Activated CD8-positive, alpha-beta T cell treated with anti-CD3 and anti-CD28 coated beads for 36 hours (primary cell): ENCODE measurements at regions not wholly inside any gene's neighbourhood (a gene's known extent, or its start where the extent isn't known, plus 50 kb on each side); places are given as distances from the start of the nearest gene placed in this dataset.

ENCODE experiments used
- ATAC-seq: fragments of 200-7000 bp; cut with Tn5 transposase; one replicate; pipeline ENCODE4 v1.10.0; 2021; ENCODE audit warnings: mild to moderate bottlenecking, moderate library complexity
- CTCF ChIA-PET: fragments of 350-600 bp; sonication (Branson Sonifier 250); formaldehyde crosslinking; loops from one replicate; lab custom pipeline; 2021; ENCODE audit warnings: antibody characterized with exemption; lab: Charles Lee
- POLR2A ChIA-PET: fragments of 350-600 bp; sonication (Branson Sonifier 250); formaldehyde crosslinking; loops from one replicate; lab custom pipeline; 2021; ENCODE audit warnings: antibody characterized with exemption; lab: Charles Lee
- DNase-seq: peaks from one replicate; pipeline ENCODE4 v3.0.0-alpha.2; 2020
- H3K27ac Mint-ChIP-seq: one replicate; pipeline ENCODE4 v1.8.0; 2021; ENCODE audit warnings: mild to moderate bottlenecking, mixed read lengths
- H3K27me3 Mint-ChIP-seq: one replicate; pipeline ENCODE4 v1.8.0; 2021; ENCODE audit warnings: mixed read lengths
- H3K36me3 Mint-ChIP-seq: one replicate; pipeline ENCODE4 v1.8.0; 2021; ENCODE audit warnings: low read depth, mixed read lengths
- H3K4me1 Mint-ChIP-seq: one replicate; pipeline ENCODE4 v1.8.0; 2021; ENCODE audit warnings: low read depth, mixed read lengths
- H3K4me3 Mint-ChIP-seq: one replicate; pipeline ENCODE4 v1.8.0; 2021; ENCODE audit warnings: mild to moderate bottlenecking, moderate library complexity, mixed read lengths
- H3K9me3 Mint-ChIP-seq: one replicate; pipeline ENCODE4 v1.8.0; 2021; ENCODE audit warnings: mixed read lengths
- CTCF ChIP-seq: fragments of 200-600 bp; IDR thresholded peaks from one replicate; pipeline ENCODE4 v1.8.0; 2022; ENCODE audit warnings: antibody characterized with exemption, mild to moderate bottlenecking
- intact Hi-C: fragments of 100-400 bp; cut with micrococcal nuclease; formaldehyde crosslinking; loops from one replicate; pipeline ENCODE4 v1.10.0; 2022

DNA sequence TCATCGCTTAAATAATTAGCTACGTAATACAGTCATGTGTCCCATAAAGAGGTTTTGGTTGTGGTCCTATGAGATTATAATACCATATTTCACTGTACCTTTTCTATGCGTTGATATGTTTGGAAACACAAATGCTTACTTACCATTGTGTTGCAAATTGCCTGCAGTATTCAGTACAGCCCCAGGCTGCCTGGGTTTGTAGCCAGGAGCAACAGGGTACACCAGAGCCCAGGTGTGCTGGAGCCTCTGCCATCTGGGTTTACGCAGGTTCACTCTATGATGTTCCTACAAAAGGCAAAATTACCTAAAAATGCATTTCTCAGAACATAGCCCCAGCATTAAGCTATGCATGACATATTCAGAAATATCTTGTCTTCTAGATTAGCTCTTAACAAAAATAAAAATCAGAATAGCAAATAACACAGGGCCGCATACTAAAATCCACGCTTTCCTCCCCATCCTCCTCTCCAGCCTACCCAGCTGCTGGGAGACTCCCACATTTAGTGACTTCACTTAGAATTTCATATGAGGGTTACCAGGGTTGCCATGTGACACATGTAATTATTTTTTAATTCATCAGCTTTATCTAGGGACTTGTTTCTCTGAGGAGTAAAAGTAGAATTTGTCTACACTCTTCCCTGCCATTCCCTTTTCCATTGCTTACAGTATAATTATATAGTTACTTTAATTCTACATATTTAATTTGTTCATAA is 559.0 kb upstream of the ADARB2 start:
- POLR2A ChIA-PET: no interaction called here
- peaks cover 2% of the 10 kb centered on the region for H3K27me3 Mint-ChIP-seq
- no peaks in the 10 kb centered on the region for H3K36me3 Mint-ChIP-seq

DNA sequence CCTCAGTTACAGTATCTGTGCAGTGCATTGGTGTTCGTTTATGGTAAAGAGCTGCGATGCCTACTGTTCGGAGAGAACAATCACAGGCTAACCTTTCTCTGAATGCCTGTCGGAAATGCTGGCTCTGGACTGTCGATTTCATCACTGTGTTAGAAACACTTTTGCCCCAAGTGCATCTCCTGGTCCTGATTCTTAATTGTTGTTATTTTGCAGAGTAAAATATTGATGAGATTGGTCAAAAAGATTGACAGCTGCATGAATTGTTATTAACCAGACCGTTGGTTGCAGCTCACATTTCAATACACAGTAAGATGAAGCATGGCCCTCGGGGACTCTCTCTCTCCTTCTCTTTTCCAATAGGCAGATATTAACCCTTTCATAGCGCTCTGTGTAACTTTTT is 557.4 kb upstream of the ADARB2 start:
- H3K4me1 Mint-ChIP-seq: no peaks in the 10 kb centered on the region
- ATAC-seq (no peak), DNase-seq (no peak)
- no peaks in the 10 kb centered on the region for H3K9me3 Mint-ChIP-seq
- H3K36me3 Mint-ChIP-seq: no peaks in the 10 kb centered on the region
- no peak overlapping the region for H3K4me3 Mint-ChIP-seq
- no peak overlapping the region for H3K27ac Mint-ChIP-seq
- ChIA-PET POLR2A (no interaction called here), CTCF (no interaction called here)
- TF ChIP-seq CTCF: no peak
- intact Hi-C loops: no loop called here
- peaks cover 2% of the 10 kb centered on the region for H3K27me3 Mint-ChIP-seq

More for the DNA sequence above, 559.0 kb upstream of the ADARB2 start:
- DNase-seq (no peak), ATAC-seq (no peak)
- Mint-ChIP-seq H3K27ac (no peak overlapping the region), H3K4me3 (no peak overlapping the region), H3K4me1 (no peaks in the 10 kb centered on the region), H3K9me3 (peaks cover 1% of the 10 kb centered on the region)
- intact Hi-C loops: no loop called here
- TF ChIP-seq CTCF: no peak
- CTCF ChIA-PET: no interaction called here

DNA sequence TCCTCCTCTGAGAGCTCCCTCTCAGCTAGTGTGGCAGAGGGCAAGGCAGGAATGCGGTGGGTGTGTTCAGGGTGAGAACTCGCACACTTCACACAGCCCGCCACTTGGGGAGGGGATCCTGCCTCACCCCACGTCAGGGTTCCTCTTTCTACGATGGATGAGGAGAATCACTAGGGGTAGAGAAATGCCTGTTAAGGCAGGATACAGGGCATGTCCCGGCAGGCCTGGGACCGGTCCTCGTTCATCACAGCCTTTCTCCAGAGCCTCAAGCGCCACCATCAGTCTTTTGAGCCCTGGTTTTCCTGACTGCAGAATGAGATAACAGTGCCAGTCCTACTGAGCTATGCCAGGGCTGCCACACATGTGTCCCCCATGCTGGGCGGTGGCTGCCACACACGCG is 546.7 kb upstream of the ADARB2 start:
- Mint-ChIP-seq H3K4me3 (no peak overlapping the region), H3K4me1 (no peaks in the 10 kb centered on the region), H3K9me3 (no peaks in the 10 kb centered on the region), H3K27me3 (no peaks in the 10 kb centered on the region), H3K36me3 (no peaks in the 10 kb centered on the region), H3K27ac (no peak overlapping the region)
- DNase-seq: no peak
- CTCF ChIA-PET: no interaction called here
- no peak for ATAC-seq
- POLR2A ChIA-PET: no interaction called here
- intact Hi-C loops: no loop called here
- TF ChIP-seq CTCF: no peak

DNA sequence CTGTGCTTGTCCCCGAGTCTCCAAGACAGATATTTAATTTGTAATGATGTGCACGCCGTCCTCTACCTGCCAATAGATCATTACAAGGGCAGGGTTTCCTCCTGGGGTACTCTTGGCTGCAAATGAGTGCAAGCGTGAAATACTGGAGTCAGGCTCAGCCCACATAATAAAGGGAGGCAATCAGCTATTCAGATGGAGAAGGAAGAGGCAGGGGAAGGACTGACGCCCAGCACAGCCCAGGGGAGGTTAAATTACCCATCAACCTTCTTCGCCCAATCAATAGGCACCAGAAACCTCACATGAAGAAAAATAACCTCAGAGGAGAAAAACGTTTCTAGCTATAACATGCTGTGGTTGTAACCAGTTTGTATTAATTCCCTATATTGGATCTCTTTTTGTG is 544.9 kb upstream of the ADARB2 start:
- TF ChIP-seq CTCF: no peak

DNA sequence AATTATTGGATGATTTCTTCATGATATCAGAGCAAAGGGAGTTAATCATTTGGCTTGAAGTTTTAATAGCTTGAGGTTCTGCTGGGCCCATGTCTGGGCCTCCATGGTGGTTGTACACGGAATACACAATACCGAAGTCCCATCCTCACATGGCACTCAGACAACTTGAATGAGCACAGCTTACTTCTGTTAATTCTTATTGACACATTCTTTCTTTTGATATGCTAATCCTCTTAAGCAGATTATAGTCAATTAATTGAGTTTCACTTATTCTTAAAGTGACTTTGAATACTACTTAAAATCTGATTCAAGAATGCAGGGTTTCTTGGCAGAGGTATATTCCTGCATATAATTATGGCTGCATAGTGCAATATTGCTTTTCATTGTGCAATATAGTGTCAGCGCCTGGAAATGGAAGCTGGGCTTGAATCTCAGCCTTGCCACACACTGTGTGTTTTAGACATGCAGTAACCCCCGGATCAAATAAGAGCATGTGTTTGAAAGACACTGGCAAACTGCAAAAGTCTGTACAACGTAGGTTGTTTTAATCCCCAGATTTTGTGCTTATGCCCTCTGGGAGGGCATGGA is 543.5 kb upstream of the ADARB2 start:
- no peaks in the 10 kb centered on the region for H3K36me3 Mint-ChIP-seq
- POLR2A ChIA-PET: interaction anchor here (0.5 kb wide), 1 partner anchor 115 kb away, joined by 3 read pairs; no protein-coding TSS in a partner anchor

More for the DNA sequence above, 544.9 kb upstream of the ADARB2 start:
- DNase-seq (no peak), ATAC-seq (no peak)
- Mint-ChIP-seq H3K9me3 (no peaks in the 10 kb centered on the region), H3K27ac (no peak overlapping the region), H3K4me1 (no peaks in the 10 kb centered on the region), H3K36me3 (no peaks in the 10 kb centered on the region), H3K27me3 (no peaks in the 10 kb centered on the region), H3K4me3 (no peak overlapping the region)
- intact Hi-C loops: no loop called here
- ChIA-PET CTCF (no interaction called here), POLR2A (no interaction called here)

More for the DNA sequence above, 543.5 kb upstream of the ADARB2 start:
- Mint-ChIP-seq H3K9me3 (no peaks in the 10 kb centered on the region), H3K27me3 (no peaks in the 10 kb centered on the region), H3K27ac (no peak overlapping the region), H3K4me1 (no peaks in the 10 kb centered on the region), H3K4me3 (no peak overlapping the region)
- TF ChIP-seq CTCF: no peak
- ATAC-seq (no peak), DNase-seq (no peak)
- intact Hi-C loops: no loop called here
- CTCF ChIA-PET: no interaction called here
